Esophagus muscularis mucosa (tissue), 4 donors: ENCODE measurements at regions not wholly inside any gene's neighbourhood (a gene's known extent, or its start where the extent isn't known, plus 50 kb on each side); places are given as distances from the start of the nearest gene placed in this dataset.

Experiments
- EP300 ChIP-seq: sonication (generic); formaldehyde crosslinking; IDR thresholded peaks from one replicate; pipeline ENCODE4 v1.6.1; 2017; ENCODE audit warnings: antibody characterized with exemption
- POLR2A ChIP-seq: fragments of 450-650 bp; IDR thresholded peaks from one replicate; pipeline ENCODE4 v1.6.1; 2017; ENCODE audit warnings: antibody characterized with exemption, moderate library complexity, mild to moderate bottlenecking, low read depth
- TF ChIP-seq, protein P1 (sequence below), 3 experiments: fragments of 200-600 bp in 2 of 3; fragments of 450-650 bp in 1 of 3; sonication (generic) in 2 of 3; IDR thresholded peaks; one replicate each; pipeline ENCODE4 v1.5.1; 2017 to 2019; ENCODE audit warnings: antibody characterized with exemption in 3 of 3, mild to moderate bottlenecking in 2 of 3, moderate library complexity in 1 of 3

DNA sequence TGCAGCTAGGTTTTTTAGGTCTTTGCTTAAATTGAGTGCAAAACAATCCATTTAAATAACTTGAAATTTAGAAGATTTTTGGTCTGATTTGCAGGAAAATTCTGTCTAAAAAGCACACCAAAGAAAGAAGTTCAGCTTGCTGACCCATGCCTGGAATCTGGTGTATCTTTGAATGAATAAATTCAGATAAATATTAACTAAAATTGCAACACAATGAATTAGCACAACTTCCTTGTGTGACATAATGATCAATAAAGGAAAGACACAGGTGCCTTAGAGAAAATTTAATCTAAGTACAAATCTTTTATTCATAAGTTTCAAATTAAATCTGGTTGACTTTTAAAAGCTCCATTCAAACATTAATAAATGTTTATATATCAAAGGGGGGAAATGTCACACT lies 791.5 kb upstream of the LCORL start:
- TF ChIP-seq, protein P1, sequence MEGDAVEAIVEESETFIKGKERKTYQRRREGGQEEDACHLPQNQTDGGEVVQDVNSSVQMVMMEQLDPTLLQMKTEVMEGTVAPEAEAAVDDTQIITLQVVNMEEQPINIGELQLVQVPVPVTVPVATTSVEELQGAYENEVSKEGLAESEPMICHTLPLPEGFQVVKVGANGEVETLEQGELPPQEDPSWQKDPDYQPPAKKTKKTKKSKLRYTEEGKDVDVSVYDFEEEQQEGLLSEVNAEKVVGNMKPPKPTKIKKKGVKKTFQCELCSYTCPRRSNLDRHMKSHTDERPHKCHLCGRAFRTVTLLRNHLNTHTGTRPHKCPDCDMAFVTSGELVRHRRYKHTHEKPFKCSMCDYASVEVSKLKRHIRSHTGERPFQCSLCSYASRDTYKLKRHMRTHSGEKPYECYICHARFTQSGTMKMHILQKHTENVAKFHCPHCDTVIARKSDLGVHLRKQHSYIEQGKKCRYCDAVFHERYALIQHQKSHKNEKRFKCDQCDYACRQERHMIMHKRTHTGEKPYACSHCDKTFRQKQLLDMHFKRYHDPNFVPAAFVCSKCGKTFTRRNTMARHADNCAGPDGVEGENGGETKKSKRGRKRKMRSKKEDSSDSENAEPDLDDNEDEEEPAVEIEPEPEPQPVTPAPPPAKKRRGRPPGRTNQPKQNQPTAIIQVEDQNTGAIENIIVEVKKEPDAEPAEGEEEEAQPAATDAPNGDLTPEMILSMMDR (IDR thresholded peaks at IDR 0.05): no peak
- TF ChIP-seq EP300 (no peak), POLR2A (no peak)
